ENCODE measurements at regions not wholly inside any gene's neighbourhood (a gene's known extent, or its start where the extent isn't known, plus 50 kb on each side); places are given as distances from the start of the nearest gene placed in this dataset.

DNA sequence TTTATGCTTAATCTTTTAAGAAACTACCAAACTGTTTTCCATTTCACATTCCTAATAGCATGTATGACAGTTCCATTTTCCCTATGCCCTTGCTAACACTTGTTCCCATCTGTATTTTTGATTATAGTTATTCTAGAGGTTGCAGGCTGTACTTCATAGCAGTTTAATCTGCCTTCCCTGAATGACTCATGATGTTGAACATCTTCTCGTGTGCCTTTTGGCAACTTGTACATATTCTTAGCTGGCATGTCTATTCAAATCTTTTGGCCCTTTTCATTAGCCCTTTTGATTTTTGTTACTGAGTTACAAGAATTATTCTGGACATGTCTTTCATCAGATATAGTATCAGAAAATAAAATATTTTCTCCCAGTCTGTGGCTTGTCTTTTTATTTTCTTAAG lies 320.3 kb downstream of the DIRAS2 start:
- H3K27ac Mint-ChIP-seq (ENCODE audit: unreplicated experiment): no peak overlapping the region

DNA sequence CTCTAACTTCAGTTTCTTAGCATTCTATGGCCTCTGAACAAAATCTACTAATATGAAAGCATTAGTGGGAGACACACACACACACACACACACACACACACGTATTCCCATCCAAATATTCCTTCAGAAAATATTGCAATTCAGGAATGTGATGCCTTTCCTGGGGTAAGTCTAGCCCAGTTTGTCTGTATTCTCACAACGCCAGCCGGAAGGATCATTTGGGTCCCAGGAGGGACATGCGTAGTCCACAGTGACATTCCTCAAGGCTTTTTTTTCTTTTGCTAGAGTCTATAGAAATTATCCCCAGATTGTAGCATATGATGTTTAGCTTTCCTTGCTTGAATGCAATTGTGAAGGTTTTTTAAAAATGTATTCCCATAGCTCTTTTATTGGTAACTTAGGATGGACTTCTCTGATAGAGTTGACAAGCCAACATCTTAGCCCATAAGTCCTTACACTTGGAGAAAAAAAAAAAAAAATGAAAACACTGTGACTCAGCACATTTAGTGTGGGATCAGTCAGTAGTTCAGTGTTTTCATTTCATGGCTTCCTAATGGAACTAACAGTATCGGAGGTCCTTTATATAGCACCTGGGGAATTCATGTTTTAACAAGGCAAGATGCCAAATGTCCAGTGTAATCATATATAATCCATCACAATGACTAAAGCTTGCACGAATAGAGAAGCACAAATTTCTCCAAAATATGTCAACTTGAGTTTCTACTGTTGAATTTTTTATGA lies 316.5 kb downstream of the DIRAS2 start:
- Mint-ChIP-seq H3K27me3 (ENCODE audit: unreplicated experiment) (no peaks in the 10 kb centered on the region), H3K27ac (ENCODE audit: unreplicated experiment) (no peak overlapping the region), H3K36me3 (ENCODE audit: low read depth, unreplicated experiment) (no peaks in the 10 kb centered on the region), H3K4me3 (ENCODE audit: unreplicated experiment) (no peak overlapping the region), H3K4me1 (ENCODE audit: unreplicated experiment) (no peaks in the 10 kb centered on the region), H3K9me3 (ENCODE audit: unreplicated experiment) (no peaks in the 10 kb centered on the region)
- TF ChIP-seq, protein P1, sequence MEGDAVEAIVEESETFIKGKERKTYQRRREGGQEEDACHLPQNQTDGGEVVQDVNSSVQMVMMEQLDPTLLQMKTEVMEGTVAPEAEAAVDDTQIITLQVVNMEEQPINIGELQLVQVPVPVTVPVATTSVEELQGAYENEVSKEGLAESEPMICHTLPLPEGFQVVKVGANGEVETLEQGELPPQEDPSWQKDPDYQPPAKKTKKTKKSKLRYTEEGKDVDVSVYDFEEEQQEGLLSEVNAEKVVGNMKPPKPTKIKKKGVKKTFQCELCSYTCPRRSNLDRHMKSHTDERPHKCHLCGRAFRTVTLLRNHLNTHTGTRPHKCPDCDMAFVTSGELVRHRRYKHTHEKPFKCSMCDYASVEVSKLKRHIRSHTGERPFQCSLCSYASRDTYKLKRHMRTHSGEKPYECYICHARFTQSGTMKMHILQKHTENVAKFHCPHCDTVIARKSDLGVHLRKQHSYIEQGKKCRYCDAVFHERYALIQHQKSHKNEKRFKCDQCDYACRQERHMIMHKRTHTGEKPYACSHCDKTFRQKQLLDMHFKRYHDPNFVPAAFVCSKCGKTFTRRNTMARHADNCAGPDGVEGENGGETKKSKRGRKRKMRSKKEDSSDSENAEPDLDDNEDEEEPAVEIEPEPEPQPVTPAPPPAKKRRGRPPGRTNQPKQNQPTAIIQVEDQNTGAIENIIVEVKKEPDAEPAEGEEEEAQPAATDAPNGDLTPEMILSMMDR (IDR thresholded peaks at IDR 0.05; ENCODE audit: unreplicated experiment): no peak
- DNase-seq (ENCODE audit: low spot score): no peak

More for the DNA sequence above, 320.3 kb downstream of the DIRAS2 start:
- H3K27me3 Mint-ChIP-seq (ENCODE audit: unreplicated experiment): no peaks in the 10 kb centered on the region
- no peak overlapping the region for H3K4me3 Mint-ChIP-seq (ENCODE audit: unreplicated experiment)
- H3K36me3 Mint-ChIP-seq (ENCODE audit: low read depth, unreplicated experiment): no peaks in the 10 kb centered on the region
- TF ChIP-seq, protein P1 (IDR thresholded peaks at IDR 0.05; ENCODE audit: unreplicated experiment): no peak
- no peaks in the 10 kb centered on the region for H3K9me3 Mint-ChIP-seq (ENCODE audit: unreplicated experiment)
- H3K4me1 Mint-ChIP-seq (ENCODE audit: unreplicated experiment): peaks cover under 1% of the 10 kb centered on the region
- DNase-seq (ENCODE audit: low spot score): no peak

DNA sequence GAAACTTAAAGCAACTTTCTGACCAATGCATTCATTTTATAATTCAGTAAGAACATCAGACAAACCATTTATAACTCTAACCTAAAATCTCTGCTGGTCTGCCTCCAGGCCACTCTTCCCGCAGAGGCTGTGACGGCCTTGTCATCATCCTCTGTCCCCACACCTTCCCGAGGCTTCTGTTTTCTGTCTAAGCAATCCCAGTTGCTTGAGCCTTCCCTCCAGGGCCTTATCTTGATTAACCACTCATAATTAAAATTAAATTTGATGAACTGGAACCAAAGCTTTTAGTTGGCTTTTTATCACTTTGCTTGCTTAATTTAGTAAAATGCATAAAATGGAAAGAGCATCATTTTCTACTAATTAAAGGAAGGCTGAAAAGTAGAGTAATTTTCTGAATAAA lies 312.4 kb downstream of the DIRAS2 start:
- DNase-seq (ENCODE audit: low spot score): no peak
- no peaks in the 10 kb centered on the region for H3K36me3 Mint-ChIP-seq (ENCODE audit: low read depth, unreplicated experiment)
- no peak overlapping the region for H3K27ac Mint-ChIP-seq (ENCODE audit: unreplicated experiment)
- no peak overlapping the region for H3K4me3 Mint-ChIP-seq (ENCODE audit: unreplicated experiment)
- TF ChIP-seq, protein P1 (IDR thresholded peaks at IDR 0.05; ENCODE audit: unreplicated experiment): no peak
- H3K9me3 Mint-ChIP-seq (ENCODE audit: unreplicated experiment): no peaks in the 10 kb centered on the region
- no peaks in the 10 kb centered on the region for H3K27me3 Mint-ChIP-seq (ENCODE audit: unreplicated experiment)
- no peaks in the 10 kb centered on the region for H3K4me1 Mint-ChIP-seq (ENCODE audit: unreplicated experiment)

DNA sequence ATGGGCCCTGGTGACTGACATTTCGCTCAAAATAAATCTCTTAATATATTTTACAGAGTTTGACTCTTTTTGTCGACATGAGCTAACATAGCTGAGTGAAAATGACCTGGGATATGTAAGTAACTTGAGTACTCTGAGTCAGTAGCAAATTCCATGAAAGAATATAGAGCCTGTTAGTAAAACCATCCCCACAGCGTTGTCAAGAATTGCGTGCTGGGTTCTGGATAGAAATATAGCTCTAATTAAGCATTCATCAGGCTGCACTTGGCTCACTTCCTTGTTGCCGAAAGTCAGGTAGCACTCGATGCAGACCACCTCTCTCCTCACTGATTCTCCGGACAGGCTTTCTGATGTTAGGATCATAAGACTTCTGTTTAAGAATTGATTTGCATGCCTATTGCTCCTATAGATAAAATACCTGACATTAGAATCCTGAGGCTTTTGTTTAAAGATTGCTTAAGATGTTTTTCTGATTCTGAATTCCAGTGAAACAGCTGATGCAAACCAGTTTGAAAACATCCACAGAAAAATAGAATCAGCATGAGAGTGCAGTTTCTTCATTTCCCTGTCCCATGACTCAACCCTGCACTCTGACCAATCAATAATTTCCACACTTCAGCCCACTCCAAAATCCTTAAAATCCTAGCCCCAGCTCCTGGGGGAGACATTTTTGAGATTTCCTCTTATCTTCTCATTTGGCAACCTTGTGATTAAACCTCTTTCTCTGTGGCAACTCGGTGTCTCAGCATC lies 310.6 kb downstream of the DIRAS2 start:
- no peak overlapping the region for H3K4me3 Mint-ChIP-seq (ENCODE audit: unreplicated experiment)
- no peaks in the 10 kb centered on the region for H3K9me3 Mint-ChIP-seq (ENCODE audit: unreplicated experiment)
- H3K36me3 Mint-ChIP-seq (ENCODE audit: low read depth, unreplicated experiment): no peaks in the 10 kb centered on the region
- H3K27ac Mint-ChIP-seq (ENCODE audit: unreplicated experiment): no peak overlapping the region
- TF ChIP-seq, protein P1 (IDR thresholded peaks at IDR 0.05; ENCODE audit: unreplicated experiment): no peak
- DNase-seq (ENCODE audit: low spot score): no peak
- no peaks in the 10 kb centered on the region for H3K27me3 Mint-ChIP-seq (ENCODE audit: unreplicated experiment)
- no peaks in the 10 kb centered on the region for H3K4me1 Mint-ChIP-seq (ENCODE audit: unreplicated experiment)

DNA sequence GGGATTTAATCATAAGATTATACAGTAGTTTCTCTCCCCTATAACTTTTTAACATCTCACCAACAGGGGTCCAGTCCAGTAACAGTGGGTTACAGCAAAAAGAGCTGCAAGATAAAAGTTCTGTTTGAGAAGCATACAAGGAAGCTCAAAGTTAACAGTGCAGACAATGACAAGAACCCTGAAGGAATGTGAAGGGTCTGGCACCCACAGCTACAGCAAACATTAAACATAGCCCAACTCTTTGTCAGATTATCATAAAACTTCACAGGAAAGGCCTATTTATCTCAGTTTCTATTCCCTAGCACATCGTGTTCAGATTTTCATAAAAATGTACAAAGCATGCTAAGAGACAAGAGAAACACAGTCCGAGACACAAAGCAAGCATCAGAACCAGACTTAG lies 309.4 kb downstream of the DIRAS2 start:
- Mint-ChIP-seq H3K36me3 (ENCODE audit: low read depth, unreplicated experiment) (no peaks in the 10 kb centered on the region), H3K27me3 (ENCODE audit: unreplicated experiment) (no peaks in the 10 kb centered on the region), H3K4me1 (ENCODE audit: unreplicated experiment) (no peaks in the 10 kb centered on the region), H3K27ac (ENCODE audit: unreplicated experiment) (no peak overlapping the region), H3K4me3 (ENCODE audit: unreplicated experiment) (no peak overlapping the region), H3K9me3 (ENCODE audit: unreplicated experiment) (no peaks in the 10 kb centered on the region)
- DNase-seq (ENCODE audit: low spot score): no peak
- TF ChIP-seq, protein P1 (IDR thresholded peaks at IDR 0.05; ENCODE audit: unreplicated experiment): no peak

Data from endothelial cell (in vitro differentiated cells).